Endothelial cell of umbilical vein (primary cell): ENCODE measurements at regions not wholly inside any gene's neighbourhood (a gene's known extent, or its start where the extent isn't known, plus 50 kb on each side); places are given as distances from the start of the nearest gene placed in this dataset.

Experiments
- BruUV-seq: library from RNA; stranded (reverse); fragments of 400-500 nt; replicated peaks from 2 replicates; lab custom pipeline; 2021; lab: Mats Ljungman, UMichigan
- CTCF ChIA-PET: fragments of 300-600, 350-600 bp; sonication (Branson Sonifier 250); formaldehyde crosslinking; loops from one replicate; lab custom pipeline; 2021; ENCODE audit warnings: antibody characterized with exemption, inconsistent platforms; lab: Charles Lee
- POLR2A ChIA-PET: fragments of 300-600, 350-600 bp; sonication (Branson Sonifier 250); formaldehyde crosslinking; loops from one replicate; lab custom pipeline; 2021; ENCODE audit warnings: antibody characterized with exemption, inconsistent platforms; lab: Charles Lee
- DNase-seq: peaks from one replicate; pipeline ENCODE4 v3.0.0-alpha.2; 2011; ENCODE audit warnings: low read depth, low spot score
- FAIRE-seq: peaks from 2 replicates; lab custom pipeline; 2011; peaks lifted over from hg19 to GRCh38; lab: Jason Lieb, UNC
- H2AFZ ChIP-seq: 2 replicates; pipeline ENCODE4 v1.6.0; 2012; ENCODE audit warnings: low read depth, low read length, control low read depth, inconsistent platforms
- H3K27ac ChIP-seq: 2 replicates; pipeline ENCODE4 v1.5.1; 2011; ENCODE audit warnings: low read depth, mild to moderate bottlenecking, control low read depth, low read length, moderate library complexity; ENCODE audit not compliant: insufficient read depth
- H3K27me3 ChIP-seq, 2 experiments: 2 replicates each; pipeline versions ENCODE4 v1.6.0 to v1.6.1; 2011; ENCODE audit warnings: low read length in 2 of 2, mixed read lengths in 1 of 2; ENCODE audit not compliant: control insufficient read depth in 2 of 2, insufficient read depth in 2 of 2
- H3K36me3 ChIP-seq, 2 experiments: 2 replicates in 1 of 2; 3 replicates in 1 of 2; pipeline ENCODE4 v1.5.1; 2011; ENCODE audit warnings: low read length in 2 of 2, mild to moderate bottlenecking in 1 of 2, moderate library complexity in 1 of 2; ENCODE audit not compliant: control insufficient read depth in 2 of 2, insufficient read depth in 2 of 2; ENCODE audit errors: extremely low read depth in 1 of 2
- H3K4me1 ChIP-seq: 3 replicates; pipeline ENCODE4 v1.5.1; 2011; ENCODE audit warnings: mild to moderate bottlenecking, low read length; ENCODE audit not compliant: control insufficient read depth, insufficient read depth; ENCODE audit errors: extremely low read depth
- H3K4me2 ChIP-seq: 2 replicates; pipeline ENCODE4 v1.6.1; 2011; ENCODE audit warnings: low read length, control low read depth, mixed read lengths; ENCODE audit not compliant: insufficient read depth
- H3K4me3 ChIP-seq, 3 experiments: fragments of 200-600 bp in 1 of 3; sonication (generic), shearing (Covaris generic) in 1 of 3; replicated peaks in 1 of 3; 2 replicates each; pipeline ENCODE4 v1.5.1; 2011 to 2016; ENCODE audit warnings: control low read depth in 3 of 3, low read length in 3 of 3, mild to moderate bottlenecking in 2 of 3, inconsistent platforms in 1 of 3, low read depth in 1 of 3, moderate library complexity in 1 of 3; ENCODE audit not compliant: insufficient read depth in 1 of 3
- H3K79me2 ChIP-seq: 2 replicates; pipeline ENCODE4 v1.6.0; 2012; ENCODE audit warnings: low read length, inconsistent platforms; ENCODE audit not compliant: control insufficient read depth, insufficient read depth
- H3K9ac ChIP-seq: replicated peaks from 2 replicates; pipeline ENCODE3; 2011; ENCODE audit warnings: low read length, control low read depth; ENCODE audit not compliant: insufficient read depth; ENCODE audit errors: extremely low read depth
- H3K9me1 ChIP-seq: replicated peaks from 3 replicates; pipeline ENCODE4 v1.6.0; 2011; ENCODE audit warnings: mild to moderate bottlenecking, low read length; ENCODE audit not compliant: control insufficient read depth, insufficient read depth; ENCODE audit errors: extremely low read depth
- H3K9me3 ChIP-seq: replicated peaks from 2 replicates; pipeline ENCODE4 v1.5.1; 2012; ENCODE audit warnings: low read length, inconsistent platforms; ENCODE audit not compliant: control insufficient read depth, insufficient read depth
- H4K20me1 ChIP-seq: replicated peaks from 2 replicates; pipeline ENCODE3; 2011; ENCODE audit warnings: mild to moderate bottlenecking, low read length; ENCODE audit not compliant: control insufficient read depth, insufficient read depth; ENCODE audit errors: extremely low read depth
- EZH2 ChIP-seq: IDR thresholded peaks from 2 replicates; pipeline ENCODE4 v1.6.1; 2012; ENCODE audit warnings: borderline replicate concordance, low read depth, mild to moderate bottlenecking, moderate library complexity, low read length, inconsistent platforms; ENCODE audit not compliant: severe bottlenecking
- FOS ChIP-seq: IDR thresholded peaks from 2 replicates; pipeline ENCODE4 v1.6.1; 2011; ENCODE audit warnings: mild to moderate bottlenecking, low read length, moderate library complexity, borderline replicate concordance; ENCODE audit not compliant: insufficient read depth
- GATA2 ChIP-seq: IDR thresholded peaks from 2 replicates; pipeline ENCODE4 v1.7.0; 2011; ENCODE audit warnings: low read depth, mild to moderate bottlenecking, moderate library complexity, mixed read lengths, low read length; ENCODE audit not compliant: insufficient read length, insufficient read depth
- JUN ChIP-seq: IDR thresholded peaks from 2 replicates; pipeline ENCODE4 v1.6.1; 2011; ENCODE audit warnings: borderline replicate concordance, low read depth; ENCODE audit not compliant: insufficient read length, insufficient read depth
- MAX ChIP-seq: IDR thresholded peaks from 2 replicates; pipeline ENCODE4 v1.6.1; 2011; ENCODE audit not compliant: insufficient read depth, insufficient read length
- MYC ChIP-seq: IDR thresholded peaks from one replicate; pipeline ENCODE4 v1.6.1; 2011; ENCODE audit warnings: mild to moderate bottlenecking, low read depth, low read length
- POLR2A ChIP-seq: IDR thresholded peaks from 2 replicates; pipeline ENCODE4 v1.6.1; 2012; ENCODE audit warnings: low read depth, mild to moderate bottlenecking, control low read depth, low read length
- POLR2AphosphoS5 ChIP-seq: IDR thresholded peaks from 2 replicates; pipeline ENCODE4 v1.6.1; 2012; ENCODE audit warnings: low read depth, mild to moderate bottlenecking, control low read depth, low read length, moderate library complexity; ENCODE audit not compliant: insufficient read depth
- dilution Hi-C: fragments of 300-500 bp; cut with MboI; formaldehyde crosslinking; loops from one replicate; pipeline ENCODE4 v1.15.0; 2019; ENCODE audit warnings: low sequenced_read_pairs; ENCODE audit not compliant: extremely low pct_ligation_motif_present
- intact Hi-C: fragments of 100-400 bp; cut with micrococcal nuclease; formaldehyde crosslinking; loops from one replicate; pipeline ENCODE4 v1.10.0; 2022
- TF ChIP-seq, protein P1 (sequence below), 2 donors: IDR thresholded peaks; 1 replicate in 1 of 2; 2 replicates in 1 of 2; pipeline ENCODE4 v1.5.1; 2011; ENCODE audit warnings: low read length in 2 of 2, mild to moderate bottlenecking in 2 of 2, moderate library complexity in 2 of 2, control low read depth in 1 of 2, inconsistent platforms in 1 of 2, low read depth in 1 of 2; ENCODE audit not compliant: insufficient read depth in 1 of 2; ENCODE audit errors: extremely low read depth in 1 of 2

GRCh38 chr13:104678161-104678560 is 1611.9 kb upstream of the SLC10A2 start:
- Histone ChIP-seq H3K4me2 (no peak overlapping the region), H3K27ac (no peak overlapping the region), H4K20me1 (no peaks in the 10 kb centered on the region), H3K4me3 (no peak overlapping the region), H3K36me3 (no peaks in the 10 kb centered on the region), H3K4me1 (no peaks in the 10 kb centered on the region), H3K27me3 (no peaks in the 10 kb centered on the region), H2AFZ (no peak overlapping the region), H3K9ac (no peak overlapping the region), H3K9me1 (no peaks in the 10 kb centered on the region), H3K79me2 (no peaks in the 10 kb centered on the region), H3K9me3 (no peaks in the 10 kb centered on the region)
- TF ChIP-seq EZH2 (no peak), JUN (no peak), GATA2 (no peak), POLR2A (no peak), POLR2AphosphoS5 (no peak), MAX (no peak), MYC (no peak), FOS (no peak)
- TF ChIP-seq, protein P1, sequence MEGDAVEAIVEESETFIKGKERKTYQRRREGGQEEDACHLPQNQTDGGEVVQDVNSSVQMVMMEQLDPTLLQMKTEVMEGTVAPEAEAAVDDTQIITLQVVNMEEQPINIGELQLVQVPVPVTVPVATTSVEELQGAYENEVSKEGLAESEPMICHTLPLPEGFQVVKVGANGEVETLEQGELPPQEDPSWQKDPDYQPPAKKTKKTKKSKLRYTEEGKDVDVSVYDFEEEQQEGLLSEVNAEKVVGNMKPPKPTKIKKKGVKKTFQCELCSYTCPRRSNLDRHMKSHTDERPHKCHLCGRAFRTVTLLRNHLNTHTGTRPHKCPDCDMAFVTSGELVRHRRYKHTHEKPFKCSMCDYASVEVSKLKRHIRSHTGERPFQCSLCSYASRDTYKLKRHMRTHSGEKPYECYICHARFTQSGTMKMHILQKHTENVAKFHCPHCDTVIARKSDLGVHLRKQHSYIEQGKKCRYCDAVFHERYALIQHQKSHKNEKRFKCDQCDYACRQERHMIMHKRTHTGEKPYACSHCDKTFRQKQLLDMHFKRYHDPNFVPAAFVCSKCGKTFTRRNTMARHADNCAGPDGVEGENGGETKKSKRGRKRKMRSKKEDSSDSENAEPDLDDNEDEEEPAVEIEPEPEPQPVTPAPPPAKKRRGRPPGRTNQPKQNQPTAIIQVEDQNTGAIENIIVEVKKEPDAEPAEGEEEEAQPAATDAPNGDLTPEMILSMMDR (IDR thresholded peaks at IDR 0.05; ENCODE audit: extremely low read depth in 1 of 2, insufficient read depth in 1 of 2, low read depth in 1 of 2, low read length in 2 of 2): no peak
- FAIRE-seq (no peak), DNase-seq (no peak)
- ChIA-PET POLR2A (no interaction called here), CTCF (no interaction called here)
- no TSS peak for BruUV-seq
- intact Hi-C loops (no loop called here), dilution Hi-C loops (no loop called here)
